ENCODE measurements at regions not wholly inside any gene's neighbourhood (a gene's known extent, or its start where the extent isn't known, plus 50 kb on each side); places are given as distances from the start of the nearest gene placed in this dataset.

- ChIA-PET POLR2A (ENCODE audit: low non-redundant PET) (no interaction called here), CTCF (no interaction called here)
- H3K4me1 ChIP-seq (ENCODE audit: insufficient read depth, low read length, poor library complexity, severe bottlenecking) = no peaks in the 10 kb centered on the region
- no peak for DNase-seq (ENCODE audit: low spot score)
- no peak overlapping the region for H3K4me3 ChIP-seq (ENCODE audit: low read depth, low read length, poor library complexity, severe bottlenecking)
- no TSS peak for BruUV-seq (replicated peaks)
- H3K36me3 ChIP-seq (ENCODE audit: insufficient read depth, low read length, poor library complexity, severe bottlenecking) = no peaks in the 10 kb centered on the region
- TF ChIP-seq EZH2 (IDR thresholded peaks at IDR 0.05; ENCODE audit: borderline replicate concordance, low read depth, low read length, poor library complexity, severe bottlenecking) (no peak), CTCF (conservative IDR thresholded peaks at IDR 0.05; ENCODE audit: low read depth, low read length) (no peak)
- H3K9me3 ChIP-seq (ENCODE audit: low read depth, low read length, poor library complexity, severe bottlenecking) = no peaks in the 10 kb centered on the region
- intact Hi-C loops (cut with micrococcal nuclease; ENCODE audit: unreplicated experiment) = no loop called here
- no peak overlapping the region for H3K27ac ChIP-seq (ENCODE audit: low read depth, low read length, poor library complexity, severe bottlenecking)
- H3K27me3 ChIP-seq (replicated peaks; ENCODE audit: insufficient read depth, low read depth, low read length, poor library complexity) = no peaks in the 10 kb centered on the region
Observed at GRCh38 chr13:90091611-90092010, 1255.9 kb upstream of the MIR17HG start.

GRCh38 chr13:90094357-90094756 lies 1253.1 kb upstream of the MIR17HG start:
- no peak for DNase-seq (ENCODE audit: low spot score)
- Histone ChIP-seq H3K27ac (ENCODE audit: low read depth, low read length, poor library complexity, severe bottlenecking) (no peak overlapping the region), H3K4me3 (ENCODE audit: low read depth, low read length, poor library complexity, severe bottlenecking) (no peak overlapping the region), H3K9me3 (ENCODE audit: low read depth, low read length, poor library complexity, severe bottlenecking) (no peaks in the 10 kb centered on the region), H3K36me3 (ENCODE audit: insufficient read depth, low read length, poor library complexity, severe bottlenecking) (no peaks in the 10 kb centered on the region), H3K4me1 (ENCODE audit: insufficient read depth, low read length, poor library complexity, severe bottlenecking) (no peaks in the 10 kb centered on the region), H3K27me3 (replicated peaks; ENCODE audit: insufficient read depth, low read depth, low read length, poor library complexity) (no peaks in the 10 kb centered on the region)
- CTCF ChIA-PET = no interaction called here
- no peak for TF ChIP-seq CTCF (conservative IDR thresholded peaks at IDR 0.05; ENCODE audit: low read depth, low read length)
- TF ChIP-seq EZH2 (IDR thresholded peaks at IDR 0.05; ENCODE audit: borderline replicate concordance, low read depth, low read length, poor library complexity, severe bottlenecking) = no peak
- intact Hi-C loops (cut with micrococcal nuclease; ENCODE audit: unreplicated experiment) = no loop called here
- BruUV-seq (replicated peaks) = no TSS peak
- POLR2A ChIA-PET (ENCODE audit: low non-redundant PET) = no interaction called here

GRCh38 chr13:90098577-90098976 lies 1248.9 kb upstream of the MIR17HG start:
- intact Hi-C loops (cut with micrococcal nuclease; ENCODE audit: unreplicated experiment) = no loop called here
- POLR2A ChIA-PET (ENCODE audit: low non-redundant PET) = no interaction called here
- BruUV-seq (replicated peaks) = no TSS peak

More at GRCh38 chr13:90098577-90098976, 1248.9 kb upstream of the MIR17HG start:
- no peak for TF ChIP-seq EZH2 (IDR thresholded peaks at IDR 0.05; ENCODE audit: borderline replicate concordance, low read depth, low read length, poor library complexity, severe bottlenecking)
- no peak for TF ChIP-seq CTCF (conservative IDR thresholded peaks at IDR 0.05; ENCODE audit: low read depth, low read length)
- Histone ChIP-seq H3K27me3 (replicated peaks; ENCODE audit: insufficient read depth, low read depth, low read length, poor library complexity) (no peaks in the 10 kb centered on the region), H3K36me3 (ENCODE audit: insufficient read depth, low read length, poor library complexity, severe bottlenecking) (no peaks in the 10 kb centered on the region), H3K27ac (ENCODE audit: low read depth, low read length, poor library complexity, severe bottlenecking) (no peak overlapping the region), H3K4me1 (ENCODE audit: insufficient read depth, low read length, poor library complexity, severe bottlenecking) (no peaks in the 10 kb centered on the region), H3K4me3 (ENCODE audit: low read depth, low read length, poor library complexity, severe bottlenecking) (no peak overlapping the region), H3K9me3 (ENCODE audit: low read depth, low read length, poor library complexity, severe bottlenecking) (no peaks in the 10 kb centered on the region)
- CTCF ChIA-PET = no interaction called here
- DNase-seq (ENCODE audit: low spot score) = no peak

Data from A673 (cell line).